HCT116 (cell line): ENCODE measurements at regions not wholly inside any gene's neighbourhood (a gene's known extent, or its start where the extent isn't known, plus 50 kb on each side); places are given as distances from the start of the nearest gene placed in this dataset.

Experiments
- CTCF ChIP-seq, 3 experiments: fragments of 200-600 bp in 1 of 3; sonication (generic) in 1 of 3; IDR thresholded peaks in 2 of 3; conservative IDR thresholded peaks in 1 of 3; 2 replicates each; pipeline ENCODE4 v1.5.1; 2012 to 2017; ENCODE audit warnings: low read depth in 2 of 3, low read length in 2 of 3, antibody characterized with exemption in 1 of 3, borderline replicate concordance in 1 of 3, control low read depth in 1 of 3, mild to moderate bottlenecking in 1 of 3, mixed read lengths in 1 of 3, mixed run types in 1 of 3, moderate library complexity in 1 of 3; ENCODE audit not compliant: insufficient read depth in 1 of 3
- POLR2A ChIP-seq: IDR thresholded peaks from 2 replicates; pipeline ENCODE4 v1.7.0; 2011; ENCODE audit warnings: borderline replicate concordance; ENCODE audit not compliant: insufficient read depth, insufficient read length; ENCODE audit errors: extremely low read depth
- POLR2AphosphoS5 ChIP-seq: IDR thresholded peaks from 2 replicates; pipeline ENCODE4 v1.6.1; 2011; ENCODE audit warnings: mild to moderate bottlenecking, low read depth, low read length, moderate library complexity
- SIN3A ChIP-seq: IDR thresholded peaks from 2 replicates; pipeline ENCODE4 v1.6.1; 2012; ENCODE audit warnings: low read depth
- SP1 ChIP-seq: IDR thresholded peaks from 2 replicates; pipeline ENCODE4 v1.6.1; 2012; ENCODE audit warnings: low read depth
- TCF7L2 ChIP-seq: IDR thresholded peaks from 2 replicates; pipeline ENCODE4 v1.7.0; 2011; ENCODE audit warnings: borderline replicate concordance, inconsistent platforms; ENCODE audit not compliant: insufficient read depth, insufficient read length; ENCODE audit errors: extremely low read depth
- YY1 ChIP-seq: IDR thresholded peaks from 2 replicates; pipeline ENCODE4 v1.6.1; 2011; ENCODE audit warnings: low read length, low read depth, moderate library complexity, mild to moderate bottlenecking; ENCODE audit not compliant: insufficient replicate concordance; ENCODE audit errors: extremely low read depth
- TF ChIP-seq, protein P1 (sequence below): IDR thresholded peaks from 2 replicates; pipeline ENCODE4 v1.6.1; 2012; ENCODE audit warnings: low read depth

GRCh38 chr4:16293210-16293838, 67.1 kb upstream of the TAPT1 start:
- TF ChIP-seq CTCF (IDR thresholded peaks at IDR 0.05 in 2 of 3, conservative IDR thresholded peaks at IDR 0.05 in 1 of 3; ENCODE audit: borderline replicate concordance in 1 of 3, insufficient read depth in 1 of 3, low read depth in 2 of 3, low read length in 2 of 3): no peak
- no peak for TF ChIP-seq SP1
- TF ChIP-seq, protein P1, sequence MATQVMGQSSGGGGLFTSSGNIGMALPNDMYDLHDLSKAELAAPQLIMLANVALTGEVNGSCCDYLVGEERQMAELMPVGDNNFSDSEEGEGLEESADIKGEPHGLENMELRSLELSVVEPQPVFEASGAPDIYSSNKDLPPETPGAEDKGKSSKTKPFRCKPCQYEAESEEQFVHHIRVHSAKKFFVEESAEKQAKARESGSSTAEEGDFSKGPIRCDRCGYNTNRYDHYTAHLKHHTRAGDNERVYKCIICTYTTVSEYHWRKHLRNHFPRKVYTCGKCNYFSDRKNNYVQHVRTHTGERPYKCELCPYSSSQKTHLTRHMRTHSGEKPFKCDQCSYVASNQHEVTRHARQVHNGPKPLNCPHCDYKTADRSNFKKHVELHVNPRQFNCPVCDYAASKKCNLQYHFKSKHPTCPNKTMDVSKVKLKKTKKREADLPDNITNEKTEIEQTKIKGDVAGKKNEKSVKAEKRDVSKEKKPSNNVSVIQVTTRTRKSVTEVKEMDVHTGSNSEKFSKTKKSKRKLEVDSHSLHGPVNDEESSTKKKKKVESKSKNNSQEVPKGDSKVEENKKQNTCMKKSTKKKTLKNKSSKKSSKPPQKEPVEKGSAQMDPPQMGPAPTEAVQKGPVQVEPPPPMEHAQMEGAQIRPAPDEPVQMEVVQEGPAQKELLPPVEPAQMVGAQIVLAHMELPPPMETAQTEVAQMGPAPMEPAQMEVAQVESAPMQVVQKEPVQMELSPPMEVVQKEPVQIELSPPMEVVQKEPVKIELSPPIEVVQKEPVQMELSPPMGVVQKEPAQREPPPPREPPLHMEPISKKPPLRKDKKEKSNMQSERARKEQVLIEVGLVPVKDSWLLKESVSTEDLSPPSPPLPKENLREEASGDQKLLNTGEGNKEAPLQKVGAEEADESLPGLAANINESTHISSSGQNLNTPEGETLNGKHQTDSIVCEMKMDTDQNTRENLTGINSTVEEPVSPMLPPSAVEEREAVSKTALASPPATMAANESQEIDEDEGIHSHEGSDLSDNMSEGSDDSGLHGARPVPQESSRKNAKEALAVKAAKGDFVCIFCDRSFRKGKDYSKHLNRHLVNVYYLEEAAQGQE: no peak
- TF ChIP-seq POLR2A: no peak
- no peak for TF ChIP-seq YY1
- TF ChIP-seq POLR2AphosphoS5: no peak
- no peak for TF ChIP-seq SIN3A
- TF ChIP-seq TCF7L2: no peak
